ENCODE measurements at regions not wholly inside any gene's neighbourhood (a gene's known extent, or its start where the extent isn't known, plus 50 kb on each side); places are given as distances from the start of the nearest gene placed in this dataset.

DNA sequence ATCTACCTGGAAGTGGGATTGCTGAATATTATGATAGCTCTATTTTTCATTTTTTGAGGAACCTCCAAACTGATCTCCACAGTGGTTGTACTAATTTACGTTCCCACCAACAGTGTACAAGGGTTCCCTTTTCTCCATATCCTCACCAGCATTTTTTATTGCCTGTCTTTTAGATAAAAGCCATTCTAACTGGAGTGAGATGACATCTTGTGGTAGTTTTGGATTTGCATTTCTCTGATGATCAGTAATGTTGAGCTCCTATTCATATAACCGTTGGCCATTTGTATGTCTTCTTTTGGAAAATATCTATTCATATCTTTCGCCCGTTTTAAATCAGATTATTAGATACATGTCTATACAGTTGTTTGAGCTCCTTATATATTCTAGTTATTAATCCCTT, 101.8 kb downstream of the RASGEF1B start:
- TF ChIP-seq, protein P1, sequence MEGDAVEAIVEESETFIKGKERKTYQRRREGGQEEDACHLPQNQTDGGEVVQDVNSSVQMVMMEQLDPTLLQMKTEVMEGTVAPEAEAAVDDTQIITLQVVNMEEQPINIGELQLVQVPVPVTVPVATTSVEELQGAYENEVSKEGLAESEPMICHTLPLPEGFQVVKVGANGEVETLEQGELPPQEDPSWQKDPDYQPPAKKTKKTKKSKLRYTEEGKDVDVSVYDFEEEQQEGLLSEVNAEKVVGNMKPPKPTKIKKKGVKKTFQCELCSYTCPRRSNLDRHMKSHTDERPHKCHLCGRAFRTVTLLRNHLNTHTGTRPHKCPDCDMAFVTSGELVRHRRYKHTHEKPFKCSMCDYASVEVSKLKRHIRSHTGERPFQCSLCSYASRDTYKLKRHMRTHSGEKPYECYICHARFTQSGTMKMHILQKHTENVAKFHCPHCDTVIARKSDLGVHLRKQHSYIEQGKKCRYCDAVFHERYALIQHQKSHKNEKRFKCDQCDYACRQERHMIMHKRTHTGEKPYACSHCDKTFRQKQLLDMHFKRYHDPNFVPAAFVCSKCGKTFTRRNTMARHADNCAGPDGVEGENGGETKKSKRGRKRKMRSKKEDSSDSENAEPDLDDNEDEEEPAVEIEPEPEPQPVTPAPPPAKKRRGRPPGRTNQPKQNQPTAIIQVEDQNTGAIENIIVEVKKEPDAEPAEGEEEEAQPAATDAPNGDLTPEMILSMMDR (IDR thresholded peaks at IDR 0.05), result no peak
- TF ChIP-seq POLR2A (IDR thresholded peaks at IDR 0.05), result no peak

Data from thyroid gland (tissue), 4 donors.